IMR-90 (cell line): ENCODE measurements at regions not wholly inside any gene's neighbourhood (a gene's known extent, or its start where the extent isn't known, plus 50 kb on each side); places are given as distances from the start of the nearest gene placed in this dataset.

ENCODE experiments used
- ATAC-seq: fragments of 200-7000 bp; cut with Tn5 transposase; 2 replicates; pipeline ENCODE4 v1.9.1; 2020; ENCODE audit warnings: low read depth, mild to moderate bottlenecking, moderate library complexity
- BruUV-seq: library from RNA; stranded (reverse); fragments of 400-500 nt; replicated peaks from 2 replicates; lab custom pipeline; 2021; lab: Mats Ljungman, UMichigan
- CTCF ChIA-PET: fragments of 300-600 bp; formaldehyde crosslinking; extraction: SDS; loops from one replicate; lab custom pipeline; 2021; ENCODE audit warnings: antibody characterized with exemption; lab: Yijun Ruan, JAX
- POLR2A ChIA-PET: fragments of 300-600 bp; sonication (Branson Sonifier 250); formaldehyde crosslinking; loops from one replicate; lab custom pipeline; 2022; ENCODE audit warnings: antibody characterized with exemption; ENCODE audit not compliant: unreplicated experiment; lab: Charles Lee
- DNase-seq: peaks from one replicate; pipeline ENCODE4 v3.0.0; 2013
- H2AFZ ChIP-seq: replicated peaks from 2 replicates; pipeline ENCODE3; 2013; ENCODE audit warnings: low read length, mild to moderate bottlenecking; ENCODE audit not compliant: poor library complexity
- H2AK5ac ChIP-seq: 2 replicates; pipeline ENCODE4 v1.6.1; 2013; ENCODE audit warnings: low read depth, low read length, inconsistent platforms
- H2AK9ac ChIP-seq: replicated peaks from 2 replicates; pipeline ENCODE3; 2013; ENCODE audit warnings: mild to moderate bottlenecking, low read depth, low read length, moderate library complexity; ENCODE audit not compliant: poor library complexity
- H2BK120ac ChIP-seq: 2 replicates; pipeline ENCODE4 v1.6.1; 2013; ENCODE audit warnings: low read depth, low read length, inconsistent platforms
- H2BK15ac ChIP-seq: 3 replicates; pipeline ENCODE4 v1.6.1; 2013; ENCODE audit warnings: low read depth, low read length, inconsistent platforms
- H2BK20ac ChIP-seq: 2 replicates; pipeline ENCODE4 v1.6.1; 2013; ENCODE audit warnings: low read depth, mild to moderate bottlenecking, inconsistent platforms, low read length, moderate library complexity
- H2BK5ac ChIP-seq: 2 replicates; pipeline ENCODE4 v1.6.1; 2013; ENCODE audit warnings: mild to moderate bottlenecking, low read depth, low read length, inconsistent platforms; ENCODE audit not compliant: poor library complexity, severe bottlenecking
- H3K14ac ChIP-seq: replicated peaks from 2 replicates; pipeline ENCODE4 v1.6.1; 2013; ENCODE audit warnings: low read depth, low read length, inconsistent platforms
- H3K18ac ChIP-seq: 2 replicates; pipeline ENCODE4 v1.6.1; 2013; ENCODE audit warnings: low read depth, low read length, control low read depth
- H3K23ac ChIP-seq: 2 replicates; pipeline ENCODE4 v1.6.1; 2013; ENCODE audit warnings: low read depth, low read length, inconsistent platforms
- H3K27ac ChIP-seq: 2 replicates; pipeline ENCODE4 v1.5.1; 2013; ENCODE audit warnings: mild to moderate bottlenecking, control low read depth, low read length; ENCODE audit not compliant: insufficient read depth
- H3K27me3 ChIP-seq: 2 replicates; pipeline ENCODE4 v1.6.1; 2013; ENCODE audit warnings: low read length; ENCODE audit not compliant: control insufficient read depth, insufficient read depth
- H3K36me3 ChIP-seq: 2 replicates; pipeline ENCODE4 v1.6.1; 2013; ENCODE audit warnings: low read length, mixed read lengths; ENCODE audit not compliant: control insufficient read depth, insufficient read depth
- H3K4ac ChIP-seq: 2 replicates; pipeline ENCODE4 v1.6.1; 2013; ENCODE audit warnings: low read depth, low read length, inconsistent platforms
- H3K4me1 ChIP-seq: 2 replicates; pipeline ENCODE4 v1.6.1; 2013; ENCODE audit warnings: low read length, mixed read lengths; ENCODE audit not compliant: control insufficient read depth, insufficient read depth
- H3K4me2 ChIP-seq: 2 replicates; pipeline ENCODE4 v1.6.1; 2013; ENCODE audit warnings: low read depth, mild to moderate bottlenecking, control low read depth, low read length, moderate library complexity
- H3K4me3 ChIP-seq: 2 replicates; pipeline ENCODE4 v1.5.1; 2013; ENCODE audit warnings: low read depth, mild to moderate bottlenecking, control low read depth, low read length, moderate library complexity; ENCODE audit not compliant: insufficient read depth
- H3K56ac ChIP-seq: 2 replicates; pipeline ENCODE4 v1.6.1; 2013; ENCODE audit warnings: low read length, inconsistent platforms; ENCODE audit not compliant: insufficient read depth; ENCODE audit errors: extremely low read depth
- H3K79me1 ChIP-seq, 2 experiments: 2 replicates each; pipeline ENCODE4 v1.6.1; 2013; ENCODE audit warnings: low read length in 2 of 2, inconsistent platforms in 1 of 2, low read depth in 1 of 2
- H3K9ac ChIP-seq: 2 replicates; pipeline ENCODE4 v1.6.1; 2013; ENCODE audit warnings: low read depth, low read length, control low read depth
- H3K9me1 ChIP-seq: 2 replicates; pipeline ENCODE4 v1.6.1; 2013; ENCODE audit warnings: low read length, inconsistent platforms; ENCODE audit not compliant: insufficient read depth
- H3K9me3 ChIP-seq: 2 replicates; pipeline ENCODE4 v1.6.1; 2013; ENCODE audit warnings: low read length; ENCODE audit not compliant: control insufficient read depth, insufficient read depth
- H4K20me1 ChIP-seq: 2 replicates; pipeline ENCODE4 v1.6.1; 2013; ENCODE audit warnings: low read length, inconsistent platforms; ENCODE audit not compliant: insufficient read depth
- H4K5ac ChIP-seq: 2 replicates; pipeline ENCODE4 v1.6.1; 2013; ENCODE audit warnings: mild to moderate bottlenecking, low read depth, low read length, control low read depth
- H4K8ac ChIP-seq, 2 experiments: 2 replicates each; pipeline ENCODE4 v1.6.1; 2013; ENCODE audit warnings: low read depth in 2 of 2, low read length in 2 of 2, control low read depth in 1 of 2, inconsistent platforms in 1 of 2
- H4K91ac ChIP-seq: 2 replicates; pipeline ENCODE4 v1.6.1; 2013; ENCODE audit warnings: low read depth, low read length, inconsistent platforms; ENCODE audit not compliant: insufficient read depth
- BHLHE40 ChIP-seq: fragments of 150-350 bp; IDR thresholded peaks from 2 replicates; pipeline ENCODE4 v1.6.1; 2016; ENCODE audit warnings: mild to moderate bottlenecking, low read depth, low read length
- CEBPB ChIP-seq: IDR thresholded peaks from 2 replicates; pipeline ENCODE4 v1.6.1; 2012; ENCODE audit warnings: low read depth, low read length, improper control_type of control experiment
- CHD1 ChIP-seq: IDR thresholded peaks from 2 replicates; pipeline ENCODE4 v1.6.1; 2012; ENCODE audit warnings: low read depth, low read length, improper control_type of control experiment
- CTCF ChIP-seq: conservative IDR thresholded peaks from 2 replicates; pipeline ENCODE4 v1.5.1; 2012; ENCODE audit warnings: mild to moderate bottlenecking, low read depth, low read length, improper control_type of control experiment
- ELK1 ChIP-seq: fragments of 150-350 bp; IDR thresholded peaks from 2 replicates; pipeline ENCODE4 v1.6.1; 2016; ENCODE audit warnings: low read depth, mild to moderate bottlenecking, low read length, moderate library complexity, borderline replicate concordance
- FOS ChIP-seq: fragments of 150-350 bp; IDR thresholded peaks from 2 replicates; pipeline ENCODE4 v1.6.1; 2016; ENCODE audit warnings: low read depth, low read length
- MAFK ChIP-seq: IDR thresholded peaks from 2 replicates; pipeline ENCODE4 v1.6.1; 2012; ENCODE audit warnings: low read depth, low read length, improper control_type of control experiment
- MAZ ChIP-seq: IDR thresholded peaks from 2 replicates; pipeline ENCODE4 v1.6.1; 2012; ENCODE audit warnings: low read depth, mild to moderate bottlenecking, low read length, improper control_type of control experiment, moderate library complexity, borderline replicate concordance
- MXI1 ChIP-seq: IDR thresholded peaks from 2 replicates; pipeline ENCODE4 v1.6.1; 2012; ENCODE audit warnings: low read depth, mild to moderate bottlenecking, low read length, moderate library complexity, borderline replicate concordance
- NFE2L2 ChIP-seq: fragments of 150-350 bp; IDR thresholded peaks from 2 replicates; pipeline ENCODE4 v1.6.1; 2016; ENCODE audit warnings: low read depth, mild to moderate bottlenecking, low read length
- POLR2A ChIP-seq: IDR thresholded peaks from 2 replicates; pipeline ENCODE4 v1.6.1; 2012; ENCODE audit warnings: mild to moderate bottlenecking, low read depth, low read length
- RAD21 ChIP-seq: IDR thresholded peaks from 2 replicates; pipeline ENCODE4 v1.6.1; 2012; ENCODE audit warnings: low read length, improper control_type of control experiment
- RCOR1 ChIP-seq: IDR thresholded peaks from 2 replicates; pipeline ENCODE4 v1.6.1; 2012; ENCODE audit warnings: mild to moderate bottlenecking, low read length, improper control_type of control experiment; ENCODE audit not compliant: insufficient replicate concordance
- RFX5 ChIP-seq: IDR thresholded peaks from 2 replicates; pipeline ENCODE4 v1.8.0; 2012; ENCODE audit warnings: low read depth, mild to moderate bottlenecking, low read length, moderate library complexity
- SMC3 ChIP-seq: fragments of 150-350 bp; IDR thresholded peaks from 2 replicates; pipeline ENCODE4 v1.6.1; 2016; ENCODE audit warnings: low read depth, mild to moderate bottlenecking, antibody characterized with exemption, low read length, moderate library complexity
- dilution Hi-C: fragments of 300-500 bp; cut with HindIII; formaldehyde crosslinking; loops from one replicate; pipeline ENCODE4 v1.14.3; 2018; ENCODE audit warnings: low sequenced_read_pairs; ENCODE audit not compliant: unreplicated experiment
- in situ Hi-C: fragments of 300-500 bp; cut with MboI; formaldehyde crosslinking; loops from 3 replicates; pipeline ENCODE4 v1.14.3; 2019; ENCODE audit warnings: low sequenced_read_pairs, inconsistent platforms, mixed read lengths
- intact Hi-C: fragments of 100-400 bp; cut with micrococcal nuclease; formaldehyde crosslinking; loops from 2 replicates; pipeline ENCODE4 v1.10.0; 2022
- TF ChIP-seq, protein P1 (sequence below): fragments of 150-350 bp; IDR thresholded peaks from 2 replicates; pipeline ENCODE4 v1.6.1; 2017; ENCODE audit warnings: mild to moderate bottlenecking, antibody characterized with exemption, low read length, low read depth

DNA sequence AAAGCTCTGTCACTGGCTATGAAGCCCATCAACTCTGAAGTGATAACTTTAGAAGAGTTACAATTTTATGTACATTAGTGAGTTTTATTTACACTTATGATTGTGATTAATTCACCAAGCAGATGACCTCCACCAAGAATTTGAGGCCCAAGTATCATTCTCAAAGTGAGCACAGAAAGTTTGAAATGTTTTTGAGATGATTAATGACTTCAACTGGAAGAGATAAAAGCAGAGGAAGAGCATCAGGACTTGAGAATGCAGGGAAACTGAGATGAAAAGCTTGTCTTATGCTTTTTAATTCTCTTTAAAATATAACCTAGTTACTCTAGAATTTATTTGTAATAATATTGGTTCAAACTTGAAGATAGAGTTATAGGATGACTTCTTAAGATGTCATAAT, 112.8 kb upstream of the H2AZ1 start:
- H4K20me1 ChIP-seq, result no peaks in the 10 kb centered on the region
- H2AK5ac ChIP-seq, result no peak overlapping the region
- H4K5ac ChIP-seq, result no peak overlapping the region
- TF ChIP-seq CEBPB (no peak), RCOR1 (no peak), FOS (no peak), CTCF (no peak), NFE2L2 (no peak), MAFK (no peak), ELK1 (no peak), BHLHE40 (no peak), SMC3 (no peak), MAZ (no peak), RAD21 (no peak), CHD1 (no peak), MXI1 (no peak), RFX5 (no peak), POLR2A (no peak)
- TF ChIP-seq, protein P1, sequence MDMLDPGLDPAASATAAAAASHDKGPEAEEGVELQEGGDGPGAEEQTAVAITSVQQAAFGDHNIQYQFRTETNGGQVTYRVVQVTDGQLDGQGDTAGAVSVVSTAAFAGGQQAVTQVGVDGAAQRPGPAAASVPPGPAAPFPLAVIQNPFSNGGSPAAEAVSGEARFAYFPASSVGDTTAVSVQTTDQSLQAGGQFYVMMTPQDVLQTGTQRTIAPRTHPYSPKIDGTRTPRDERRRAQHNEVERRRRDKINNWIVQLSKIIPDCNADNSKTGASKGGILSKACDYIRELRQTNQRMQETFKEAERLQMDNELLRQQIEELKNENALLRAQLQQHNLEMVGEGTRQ, result no peak
- H4K91ac ChIP-seq, result no peak overlapping the region
- H3K4ac ChIP-seq, result no peak overlapping the region
- H4K8ac ChIP-seq, result no peak overlapping the region
- in situ Hi-C loops, result loop anchor here (25.0 kb wide), 1 partner anchor 501 kb away; the partner anchor contains the start of genes MTTP and TRMT10A
- no peaks in the 10 kb centered on the region for H3K9me3 ChIP-seq
- H3K27ac ChIP-seq, result no peak overlapping the region
- no peaks in the 10 kb centered on the region for H3K79me1 ChIP-seq
- no peak overlapping the region for H3K18ac ChIP-seq
- ATAC-seq (peak; percentile 7), DNase-seq (peak; percentile 7)
- ChIA-PET POLR2A (no interaction called here), CTCF (interaction anchor here (0.5 to 1.9 kb wide), 4 partner anchors 31 to 950 kb away, joined by 3 to 7 read pairs (median 4); no protein-coding TSS in a partner anchor)
- no peak overlapping the region for H3K9ac ChIP-seq
- no peaks in the 10 kb centered on the region for H3K36me3 ChIP-seq
- no peak overlapping the region for H2BK5ac ChIP-seq
- H3K4me1 ChIP-seq, result peaks cover 5% of the 10 kb centered on the region
- no peak overlapping the region for H3K4me2 ChIP-seq
- H3K4me3 ChIP-seq, result no peak overlapping the region
- no peak overlapping the region for H3K14ac ChIP-seq
- no peak overlapping the region for H2BK15ac ChIP-seq
- H2AFZ ChIP-seq, result no peak overlapping the region
- no peak overlapping the region for H3K56ac ChIP-seq
- H3K23ac ChIP-seq, result no peak overlapping the region
- no TSS peak for BruUV-seq
- no peak overlapping the region for H2BK20ac ChIP-seq
- H3K9me1 ChIP-seq, result no peaks in the 10 kb centered on the region
- H2AK9ac ChIP-seq, result no peak overlapping the region
- dilution Hi-C loops, result no loop called here
- peaks cover 1% of the 10 kb centered on the region for H3K27me3 ChIP-seq
- H2BK120ac ChIP-seq, result no peak overlapping the region
- intact Hi-C loops, result loop anchor here (1.0 to 10.0 kb wide), 4 partner anchors 66 to 500 kb away; partner anchors contain the start of genes DAPP1 and H2AZ1
